Caco-2 (cell line): ENCODE measurements at regions not wholly inside any gene's neighbourhood (a gene's known extent, or its start where the extent isn't known, plus 50 kb on each side); places are given as distances from the start of the nearest gene placed in this dataset.

ENCODE experiments used
- BruUV-seq: library from RNA; stranded (reverse); fragments of 400-500 nt; replicated peaks from 2 replicates; lab custom pipeline; 2021; lab: Mats Ljungman, UMichigan
- CTCF ChIA-PET: fragments of 300-600 bp; sonication (Branson Sonifier 250); formaldehyde crosslinking; loops from one replicate; lab custom pipeline; 2022; ENCODE audit warnings: antibody characterized with exemption; lab: Charles Lee
- POLR2A ChIA-PET: fragments of 300-600 bp; sonication (Branson Sonifier 250); formaldehyde crosslinking; loops from one replicate; lab custom pipeline; 2022; ENCODE audit warnings: antibody characterized with exemption; lab: Charles Lee
- DNase-seq, 2 experiments: peaks; one replicate each; pipeline versions ENCODE4 v3.0.0 to v3.0.0-alpha.2; 2020 to 2022
- H3K27me3 ChIP-seq: replicated peaks from 2 replicates; pipeline ENCODE4 v1.6.0; 2011; ENCODE audit warnings: low read length; ENCODE audit not compliant: control insufficient read depth, insufficient read depth
- H3K36me3 ChIP-seq: 2 replicates; pipeline ENCODE4 v1.5.1; 2011; ENCODE audit warnings: low read length; ENCODE audit not compliant: control insufficient read depth, insufficient read depth
- H3K4me1 ChIP-seq: fragments of 250-450 bp; sonication (Bioruptor Pico); 2 replicates; pipeline ENCODE4 v1.5.1; 2020; ENCODE audit warnings: mild to moderate bottlenecking
- H3K4me3 ChIP-seq: 2 replicates; pipeline ENCODE4 v1.5.1; 2011; ENCODE audit warnings: low read depth, mild to moderate bottlenecking, control low read depth, low read length
- H3K9me3 ChIP-seq: fragments of 250-450 bp; sonication (Bioruptor Pico); 2 replicates; pipeline ENCODE4 v1.5.1; 2020; ENCODE audit warnings: mild to moderate bottlenecking, moderate library complexity
- H3K27ac Mint-ChIP-seq: one replicate; pipeline ENCODE4 v1.8.0; 2022; ENCODE audit warnings: mixed read lengths; ENCODE audit not compliant: unreplicated experiment
- H3K27me3 Mint-ChIP-seq: one replicate; pipeline ENCODE4 v1.8.0; 2022; ENCODE audit warnings: mixed read lengths; ENCODE audit not compliant: insufficient read depth, unreplicated experiment
- H3K36me3 Mint-ChIP-seq: one replicate; pipeline ENCODE4 v1.8.0; 2022; ENCODE audit warnings: mild to moderate bottlenecking, mixed read lengths; ENCODE audit not compliant: insufficient read depth, unreplicated experiment
- H3K4me1 Mint-ChIP-seq: one replicate; pipeline ENCODE4 v1.8.0; 2022; ENCODE audit warnings: low read depth, mixed read lengths; ENCODE audit not compliant: unreplicated experiment
- H3K4me3 Mint-ChIP-seq: one replicate; pipeline ENCODE4 v1.8.0; 2022; ENCODE audit warnings: mild to moderate bottlenecking, moderate library complexity, mixed read lengths; ENCODE audit not compliant: unreplicated experiment
- H3K9me3 Mint-ChIP-seq: one replicate; pipeline ENCODE4 v1.8.0; 2022; ENCODE audit warnings: mixed read lengths; ENCODE audit not compliant: unreplicated experiment
- intact Hi-C: fragments of 100-400 bp; cut with micrococcal nuclease; formaldehyde crosslinking; loops from one replicate; pipeline ENCODE4 v1.10.0; 2022; ENCODE audit not compliant: unreplicated experiment
- TF ChIP-seq, protein P1 (sequence below), 2 experiments: fragments of 200-600 bp in 1 of 2; IDR thresholded peaks; 1 replicate in 1 of 2; 2 replicates in 1 of 2; pipeline versions ENCODE4 v1.5.1 to v1.8.0; 2011 to 2022; ENCODE audit warnings: antibody characterized with exemption in 1 of 2, control low read depth in 1 of 2, inconsistent platforms in 1 of 2, low read depth in 1 of 2, low read length in 1 of 2, mild to moderate bottlenecking in 1 of 2, moderate library complexity in 1 of 2; ENCODE audit not compliant: insufficient read depth in 1 of 2, severe bottlenecking in 1 of 2, unreplicated experiment in 1 of 2

DNA sequence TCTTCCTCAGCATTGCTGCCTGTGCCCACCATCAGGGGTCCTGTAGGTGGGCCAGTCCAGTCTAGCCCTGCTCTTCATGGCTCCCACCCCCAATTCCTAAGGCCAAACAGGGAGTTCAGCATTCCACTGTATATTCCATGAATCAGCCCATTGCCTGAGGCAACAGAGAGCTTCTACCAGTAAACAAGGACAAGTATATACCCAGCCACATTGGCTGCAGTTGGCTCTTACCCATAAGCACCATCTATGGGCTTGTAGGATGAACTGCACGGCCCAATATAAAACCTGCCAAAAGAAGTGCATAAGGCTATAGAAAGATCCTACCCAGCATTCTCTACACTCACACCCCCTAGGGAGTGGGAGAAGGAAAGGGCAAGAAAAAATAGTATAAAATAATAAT, 95.1 kb upstream of the SALL3 start:
- TF ChIP-seq, protein P1, sequence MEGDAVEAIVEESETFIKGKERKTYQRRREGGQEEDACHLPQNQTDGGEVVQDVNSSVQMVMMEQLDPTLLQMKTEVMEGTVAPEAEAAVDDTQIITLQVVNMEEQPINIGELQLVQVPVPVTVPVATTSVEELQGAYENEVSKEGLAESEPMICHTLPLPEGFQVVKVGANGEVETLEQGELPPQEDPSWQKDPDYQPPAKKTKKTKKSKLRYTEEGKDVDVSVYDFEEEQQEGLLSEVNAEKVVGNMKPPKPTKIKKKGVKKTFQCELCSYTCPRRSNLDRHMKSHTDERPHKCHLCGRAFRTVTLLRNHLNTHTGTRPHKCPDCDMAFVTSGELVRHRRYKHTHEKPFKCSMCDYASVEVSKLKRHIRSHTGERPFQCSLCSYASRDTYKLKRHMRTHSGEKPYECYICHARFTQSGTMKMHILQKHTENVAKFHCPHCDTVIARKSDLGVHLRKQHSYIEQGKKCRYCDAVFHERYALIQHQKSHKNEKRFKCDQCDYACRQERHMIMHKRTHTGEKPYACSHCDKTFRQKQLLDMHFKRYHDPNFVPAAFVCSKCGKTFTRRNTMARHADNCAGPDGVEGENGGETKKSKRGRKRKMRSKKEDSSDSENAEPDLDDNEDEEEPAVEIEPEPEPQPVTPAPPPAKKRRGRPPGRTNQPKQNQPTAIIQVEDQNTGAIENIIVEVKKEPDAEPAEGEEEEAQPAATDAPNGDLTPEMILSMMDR (IDR thresholded peaks at IDR 0.05; ENCODE audit: insufficient read depth in 1 of 2, low read depth in 1 of 2, low read length in 1 of 2, severe bottlenecking in 1 of 2, unreplicated experiment in 1 of 2) = no peak
- Mint-ChIP-seq H3K9me3 (peaks cover 12% of the 10 kb centered on the region), H3K27ac (no peak overlapping the region), H3K27me3 (no peaks in the 10 kb centered on the region), H3K4me3 (no peak overlapping the region), H3K36me3 (no peaks in the 10 kb centered on the region), H3K4me1 (no peaks in the 10 kb centered on the region)
- H3K4me3 ChIP-seq = no peak overlapping the region
- no TSS peak for BruUV-seq
- DNase-seq = no peak
- ChIA-PET CTCF (no interaction called here), POLR2A (no interaction called here)
- H3K36me3 ChIP-seq = no peaks in the 10 kb centered on the region
- H3K9me3 ChIP-seq = no peaks in the 10 kb centered on the region
- intact Hi-C loops = no loop called here
- H3K4me1 ChIP-seq = no peaks in the 10 kb centered on the region
- H3K27me3 ChIP-seq = no peaks in the 10 kb centered on the region

DNA sequence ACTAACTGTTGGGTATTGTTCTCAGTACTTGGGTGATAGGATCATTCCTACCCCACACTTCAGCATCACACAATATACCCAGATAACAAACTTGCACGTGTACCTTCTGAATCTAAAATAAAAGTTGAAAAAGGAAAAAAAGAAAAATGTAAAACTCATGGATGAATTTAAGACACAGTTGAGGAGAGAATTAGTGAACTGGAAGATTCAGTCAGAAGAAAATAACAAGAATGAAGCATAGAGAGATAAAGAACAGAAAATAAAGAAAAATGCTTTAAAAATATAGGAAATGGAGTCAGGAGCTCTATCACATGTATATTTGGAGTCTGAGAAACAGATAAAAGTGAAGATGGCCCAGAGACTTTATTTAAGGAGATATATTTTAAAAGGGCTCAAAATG, 90.4 kb upstream of the SALL3 start:
- Histone ChIP-seq H3K9me3 (no peaks in the 10 kb centered on the region), H3K36me3 (no peaks in the 10 kb centered on the region), H3K4me1 (no peaks in the 10 kb centered on the region), H3K27me3 (no peaks in the 10 kb centered on the region), H3K4me3 (no peak overlapping the region)
- intact Hi-C loops = no loop called here
- H3K4me1 Mint-ChIP-seq = no peaks in the 10 kb centered on the region
- H3K27ac Mint-ChIP-seq = no peak overlapping the region
- H3K9me3 Mint-ChIP-seq = peaks cover 12% of the 10 kb centered on the region
- TF ChIP-seq, protein P1 (IDR thresholded peaks at IDR 0.05; ENCODE audit: insufficient read depth in 1 of 2, low read depth in 1 of 2, low read length in 1 of 2, severe bottlenecking in 1 of 2, unreplicated experiment in 1 of 2) = no peak
- no peaks in the 10 kb centered on the region for H3K36me3 Mint-ChIP-seq
- no TSS peak for BruUV-seq
- ChIA-PET CTCF (no interaction called here), POLR2A (no interaction called here)
- no peak for DNase-seq
- no peaks in the 10 kb centered on the region for H3K27me3 Mint-ChIP-seq
- H3K4me3 Mint-ChIP-seq = no peak overlapping the region

DNA sequence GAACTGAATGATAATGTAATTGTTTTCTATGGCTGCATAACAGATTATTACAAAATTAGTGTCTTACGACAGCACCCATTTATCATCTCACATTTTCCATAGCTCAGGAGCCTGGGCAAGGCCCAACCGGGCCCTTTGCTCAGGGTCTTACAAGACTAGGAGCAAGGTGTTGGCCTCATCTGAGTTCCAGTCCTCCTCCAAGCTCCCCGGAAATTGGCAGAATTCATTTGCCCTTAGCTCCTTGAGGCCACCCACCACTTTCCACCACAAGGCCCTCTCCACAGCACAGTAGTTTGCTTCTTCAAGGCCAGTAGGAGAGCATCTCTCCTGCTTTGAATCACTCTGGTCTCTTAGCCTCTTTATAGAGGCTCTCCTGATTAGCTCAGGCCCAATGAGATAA, 89.2 kb upstream of the SALL3 start:
- no TSS peak for BruUV-seq
- no peaks in the 10 kb centered on the region for H3K4me1 Mint-ChIP-seq
- POLR2A ChIA-PET = no interaction called here
- H3K27ac Mint-ChIP-seq = no peak overlapping the region
- TF ChIP-seq, protein P1 (IDR thresholded peaks at IDR 0.05; ENCODE audit: insufficient read depth in 1 of 2, low read depth in 1 of 2, low read length in 1 of 2, severe bottlenecking in 1 of 2, unreplicated experiment in 1 of 2) = no peak
- DNase-seq = no peak
- no peaks in the 10 kb centered on the region for H3K27me3 Mint-ChIP-seq
- no peak overlapping the region for H3K4me3 Mint-ChIP-seq
- Histone ChIP-seq H3K9me3 (no peaks in the 10 kb centered on the region), H3K36me3 (no peaks in the 10 kb centered on the region), H3K4me1 (no peaks in the 10 kb centered on the region), H3K4me3 (no peak overlapping the region), H3K27me3 (no peaks in the 10 kb centered on the region)
- CTCF ChIA-PET = no interaction called here
- H3K36me3 Mint-ChIP-seq = no peaks in the 10 kb centered on the region
- intact Hi-C loops = no loop called here
- peaks cover 12% of the 10 kb centered on the region for H3K9me3 Mint-ChIP-seq
